Trophoblast cell (in vitro differentiated cells and primary cell): ENCODE measurements at regions not wholly inside any gene's neighbourhood (a gene's known extent, or its start where the extent isn't known, plus 50 kb on each side); places are given as distances from the start of the nearest gene placed in this dataset.

Experiments
- DNase-seq, 2 donors: peaks; one replicate each; pipeline ENCODE4 v3.0.0-alpha.2; 2016
- H2AFZ ChIP-seq: 2 replicates; pipeline ENCODE4 v1.6.1; 2013; ENCODE audit warnings: low read length, moderate library complexity, mild to moderate bottlenecking; ENCODE audit not compliant: insufficient read depth, poor library complexity
- H2AK5ac ChIP-seq: 2 replicates; pipeline ENCODE4 v1.6.1; 2013; ENCODE audit warnings: mild to moderate bottlenecking, low read length
- H2BK120ac ChIP-seq: 2 replicates; pipeline ENCODE4 v1.6.1; 2013; ENCODE audit warnings: low read length, mild to moderate bottlenecking, moderate library complexity; ENCODE audit not compliant: insufficient read depth, poor library complexity
- H2BK12ac ChIP-seq: 2 replicates; pipeline ENCODE4 v1.6.1; 2013; ENCODE audit warnings: mild to moderate bottlenecking, low read length, moderate library complexity
- H2BK5ac ChIP-seq: 2 replicates; pipeline ENCODE4 v1.6.1; 2013; ENCODE audit warnings: low read length, low read depth, moderate library complexity, mild to moderate bottlenecking; ENCODE audit not compliant: poor library complexity
- H3K14ac ChIP-seq: 2 replicates; pipeline ENCODE4 v1.6.1; 2013; ENCODE audit warnings: mild to moderate bottlenecking, low read length
- H3K18ac ChIP-seq: 2 replicates; pipeline ENCODE4 v1.6.1; 2013; ENCODE audit warnings: mild to moderate bottlenecking, low read length
- H3K23ac ChIP-seq: 2 replicates; pipeline ENCODE4 v1.6.1; 2013; ENCODE audit warnings: low read length
- H3K27ac ChIP-seq: 2 replicates; pipeline ENCODE4 v1.5.1; 2013; ENCODE audit warnings: low read depth, mild to moderate bottlenecking, inconsistent platforms, low read length, moderate library complexity
- H3K27me3 ChIP-seq: 2 replicates; pipeline ENCODE4 v1.6.1; 2013; ENCODE audit warnings: inconsistent platforms, mild to moderate bottlenecking, low read length, moderate library complexity; ENCODE audit not compliant: insufficient read depth
- H3K36me3 ChIP-seq, 2 experiments: 1 replicate in 1 of 2; 2 replicates in 1 of 2; pipeline ENCODE4 v1.6.1; 2013; ENCODE audit warnings: low read length in 2 of 2, mild to moderate bottlenecking in 2 of 2, moderate library complexity in 1 of 2; ENCODE audit not compliant: insufficient read depth in 2 of 2, control insufficient read depth in 1 of 2
- H3K4ac ChIP-seq: 2 replicates; pipeline ENCODE4 v1.6.1; 2013; ENCODE audit warnings: low read depth, mild to moderate bottlenecking, low read length, moderate library complexity
- H3K4me1 ChIP-seq, 2 experiments: 1 replicate in 1 of 2; 2 replicates in 1 of 2; pipeline ENCODE4 v1.6.1; 2013; ENCODE audit warnings: low read length in 2 of 2, mild to moderate bottlenecking in 2 of 2, moderate library complexity in 1 of 2; ENCODE audit not compliant: insufficient read depth in 2 of 2, control insufficient read depth in 1 of 2
- H3K4me2 ChIP-seq: 2 replicates; pipeline ENCODE4 v1.6.1; 2013; ENCODE audit warnings: inconsistent platforms, mild to moderate bottlenecking, low read length, moderate library complexity
- H3K4me3 ChIP-seq: 2 replicates; pipeline ENCODE4 v1.5.1; 2013; ENCODE audit warnings: mild to moderate bottlenecking, low read depth, low read length, inconsistent platforms
- H3K79me1 ChIP-seq: one replicate; pipeline ENCODE4 v1.6.1; 2013; ENCODE audit warnings: low read length
- H3K79me2 ChIP-seq: 2 replicates; pipeline ENCODE4 v1.6.1; 2013; ENCODE audit warnings: low read length, mild to moderate bottlenecking; ENCODE audit not compliant: control insufficient read depth, insufficient read depth, poor library complexity
- H3K9ac ChIP-seq: 2 replicates; pipeline ENCODE4 v1.6.1; 2013; ENCODE audit warnings: mild to moderate bottlenecking, low read length
- H3K9me3 ChIP-seq: 2 replicates; pipeline ENCODE4 v1.6.1; 2013; ENCODE audit warnings: low read depth, mild to moderate bottlenecking, control low read depth, inconsistent platforms, low read length; ENCODE audit not compliant: insufficient read depth
- H4K12ac ChIP-seq: 2 replicates; pipeline ENCODE4 v1.6.1; 2013; ENCODE audit warnings: low read depth, mild to moderate bottlenecking, low read length, moderate library complexity
- H4K8ac ChIP-seq: 2 replicates; pipeline ENCODE4 v1.6.1; 2013; ENCODE audit warnings: low read depth, mild to moderate bottlenecking, low read length, moderate library complexity
- H4K91ac ChIP-seq: one replicate; pipeline ENCODE4 v1.6.1; 2013; ENCODE audit warnings: low read depth, mild to moderate bottlenecking, low read length, moderate library complexity
- WGBS: extraction: QIAGEN DNeasy Blood & Tissue Kit; methylation state at CpG from one replicate; pipeline ENCODE4 v1.1.7; 2013; ENCODE audit warnings: missing lambda C conversion rate; ENCODE audit not compliant: insufficient read length, insufficient coverage; ENCODE audit errors: extremely low coverage; 5-methylcytosine and 5-hydroxymethylcytosine counted together

DNA sequence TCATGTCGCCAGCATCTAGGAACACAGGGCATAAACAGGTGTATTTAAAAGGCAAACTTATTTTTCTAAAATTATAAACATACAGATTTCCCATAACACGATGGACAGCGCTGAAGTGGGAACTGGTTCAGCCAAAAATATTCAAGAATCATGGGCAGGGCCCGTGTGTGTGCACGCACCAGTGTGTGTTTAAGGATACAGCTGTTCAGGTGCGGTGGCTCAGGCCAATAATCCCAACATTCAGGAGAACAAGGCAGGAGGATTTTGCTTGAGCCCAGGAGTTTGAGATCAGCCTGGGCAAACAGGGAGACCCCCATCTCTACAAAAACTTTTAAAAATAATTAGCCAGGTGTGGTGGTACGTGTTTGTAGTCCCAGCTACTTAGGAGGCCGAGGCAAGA, 288.6 kb upstream of the HDAC4 start:
- H3K4me3 ChIP-seq: no peak overlapping the region

DNA sequence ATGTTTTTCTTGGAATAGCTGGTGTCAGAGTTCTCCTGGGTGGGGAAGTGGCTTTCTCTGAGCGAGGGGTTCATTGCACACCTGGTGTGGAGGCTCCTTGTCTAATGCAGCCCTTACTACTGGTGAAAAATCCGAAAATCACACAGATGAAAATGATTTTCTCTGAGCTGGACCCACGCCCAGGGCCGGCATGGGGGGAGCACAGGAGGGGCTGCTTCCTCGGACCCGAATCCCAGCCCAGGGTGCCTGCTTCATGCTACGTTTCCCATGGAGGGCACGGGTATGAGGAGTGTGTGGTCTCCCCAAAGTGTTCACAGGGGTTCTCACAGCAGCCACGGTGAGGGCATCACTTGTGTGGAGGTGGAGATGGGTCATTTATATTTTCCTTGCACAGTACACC, 288.0 kb upstream of the HDAC4 start:
- Histone ChIP-seq H3K18ac (no peak overlapping the region), H2AFZ (no peak overlapping the region), H3K27me3 (no peaks in the 10 kb centered on the region), H4K91ac (no peak overlapping the region), H3K27ac (no peak overlapping the region), H3K4me3 (no peak overlapping the region), H3K23ac (no peak overlapping the region), H3K79me1 (no peaks in the 10 kb centered on the region), H2AK5ac (no peak overlapping the region), H3K4ac (no peak overlapping the region), H2BK12ac (no peak overlapping the region), H3K9ac (no peak overlapping the region), H3K4me2 (no peak overlapping the region), H3K36me3 (no peaks in the 10 kb centered on the region), H3K79me2 (no peaks in the 10 kb centered on the region), H2BK5ac (no peak overlapping the region), H3K9me3 (peaks cover 3% of the 10 kb centered on the region), H2BK120ac (no peak overlapping the region), H4K12ac (no peak overlapping the region), H3K4me1 (no peaks in the 10 kb centered on the region), H3K14ac (no peak overlapping the region), H4K8ac (no peak overlapping the region)
- DNase-seq: no peak
- WGBS: no CpG with 5 or more reads among the region's 9 CpGs

More for the DNA sequence above, 288.6 kb upstream of the HDAC4 start:
- Histone ChIP-seq H4K91ac (no peak overlapping the region), H4K8ac (no peak overlapping the region), H3K36me3 (no peaks in the 10 kb centered on the region), H3K9ac (no peak overlapping the region), H3K27me3 (no peaks in the 10 kb centered on the region), H2BK5ac (no peak overlapping the region), H2BK120ac (no peak overlapping the region), H3K14ac (no peak overlapping the region), H3K23ac (no peak overlapping the region), H4K12ac (no peak overlapping the region), H3K4me2 (no peak overlapping the region), H2AFZ (no peak overlapping the region), H3K4ac (no peak overlapping the region), H3K18ac (no peak overlapping the region), H3K4me1 (no peaks in the 10 kb centered on the region), H3K9me3 (peaks cover 3% of the 10 kb centered on the region), H3K79me2 (no peaks in the 10 kb centered on the region), H2BK12ac (no peak overlapping the region), H3K27ac (no peak overlapping the region), H2AK5ac (no peak overlapping the region), H3K79me1 (no peaks in the 10 kb centered on the region)
- DNase-seq: no peak
- WGBS: no CpG with 5 or more reads among the region's 8 CpGs

DNA sequence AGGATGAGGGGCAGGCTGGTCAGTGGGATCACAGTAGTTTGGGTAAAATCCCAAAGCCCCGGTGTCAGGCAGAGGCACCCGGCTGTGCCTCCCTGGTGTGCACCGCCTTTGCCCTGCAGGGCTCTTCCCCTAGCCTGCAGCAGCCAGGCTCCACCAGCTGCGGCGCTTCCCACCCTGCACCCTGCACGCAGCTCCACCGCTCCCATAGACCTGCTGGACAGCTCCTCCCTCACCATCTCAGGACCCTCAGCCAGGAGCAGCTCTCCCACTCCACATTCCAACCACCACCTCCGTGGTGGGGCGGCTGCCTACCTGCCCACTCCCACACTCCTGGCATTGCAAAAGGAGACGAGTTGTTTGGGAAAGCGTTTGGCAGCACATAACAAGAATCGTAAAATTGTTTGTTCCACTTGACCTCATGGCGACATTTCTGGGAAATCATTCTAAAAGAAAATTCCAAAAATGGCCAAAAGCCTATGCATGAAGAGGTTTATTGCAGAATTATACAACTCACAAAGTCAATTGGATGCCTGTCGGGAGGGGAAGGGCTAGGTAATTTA, 287.4 kb upstream of the HDAC4 start:
- H3K36me3 ChIP-seq: no peaks in the 10 kb centered on the region
- no peaks in the 10 kb centered on the region for H3K4me1 ChIP-seq
- no peak overlapping the region for H3K18ac ChIP-seq
- no peak overlapping the region for H2BK5ac ChIP-seq
- no peak overlapping the region for H3K4me2 ChIP-seq
- H4K12ac ChIP-seq: no peak overlapping the region
- DNase-seq: no peak
- H3K27me3 ChIP-seq: no peaks in the 10 kb centered on the region
- no peak overlapping the region for H2BK12ac ChIP-seq
- no peak overlapping the region for H2AK5ac ChIP-seq
- no peak overlapping the region for H3K27ac ChIP-seq
- peaks cover 3% of the 10 kb centered on the region for H3K9me3 ChIP-seq
- H3K79me1 ChIP-seq: no peaks in the 10 kb centered on the region
- H3K9ac ChIP-seq: no peak overlapping the region
- no peak overlapping the region for H4K91ac ChIP-seq
- no peak overlapping the region for H2BK120ac ChIP-seq
- H3K23ac ChIP-seq: no peak overlapping the region
- H3K14ac ChIP-seq: no peak overlapping the region
- no CpG with 5 or more reads among the region's 14 CpGs for WGBS
- no peak overlapping the region for H2AFZ ChIP-seq
- no peaks in the 10 kb centered on the region for H3K79me2 ChIP-seq
- no peak overlapping the region for H4K8ac ChIP-seq
- H3K4ac ChIP-seq: no peak overlapping the region
- no peak overlapping the region for H3K4me3 ChIP-seq

DNA sequence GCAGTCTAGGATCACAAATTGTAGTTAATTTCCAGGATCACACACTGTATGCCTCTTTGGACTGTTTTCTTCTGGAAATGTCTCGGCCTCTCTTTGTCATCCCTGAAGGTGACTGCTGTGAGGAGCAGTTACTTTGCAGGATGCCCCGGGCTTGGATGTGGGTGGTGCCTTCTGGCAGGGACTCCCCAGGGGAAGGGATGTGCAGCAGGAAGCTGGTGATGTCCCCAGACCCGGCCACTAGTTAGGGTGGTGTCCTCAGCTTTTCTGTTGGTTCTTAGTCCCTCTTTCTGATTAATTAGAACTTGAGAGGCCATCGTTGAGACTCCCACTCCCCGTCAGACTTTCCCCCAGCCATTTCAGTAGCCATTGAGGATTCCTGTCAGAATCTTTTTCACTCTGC, 286.6 kb upstream of the HDAC4 start:
- H2BK120ac ChIP-seq: no peak overlapping the region
- H2AK5ac ChIP-seq: no peak overlapping the region
- H3K4me2 ChIP-seq: no peak overlapping the region
- H3K4ac ChIP-seq: no peak overlapping the region
- WGBS: no CpG with 5 or more reads among the region's 5 CpGs
- no peak overlapping the region for H3K27ac ChIP-seq
- no peaks in the 10 kb centered on the region for H3K79me2 ChIP-seq
- no peak overlapping the region for H4K91ac ChIP-seq
- no peak overlapping the region for H4K8ac ChIP-seq
- H3K79me1 ChIP-seq: no peaks in the 10 kb centered on the region
- H3K36me3 ChIP-seq: no peaks in the 10 kb centered on the region
- H3K27me3 ChIP-seq: no peaks in the 10 kb centered on the region
- no peak overlapping the region for H3K18ac ChIP-seq
- no peak overlapping the region for H3K9ac ChIP-seq
- no peak overlapping the region for H3K23ac ChIP-seq
- no peak overlapping the region for H2AFZ ChIP-seq
- H3K14ac ChIP-seq: no peak overlapping the region
- no peaks in the 10 kb centered on the region for H3K4me1 ChIP-seq
- H3K4me3 ChIP-seq: no peak overlapping the region
- H2BK12ac ChIP-seq: no peak overlapping the region
- peaks cover 3% of the 10 kb centered on the region for H3K9me3 ChIP-seq
- H2BK5ac ChIP-seq: no peak overlapping the region
- DNase-seq: no peak
- H4K12ac ChIP-seq: no peak overlapping the region
